ENCODE measurements at regions not wholly inside any gene's neighbourhood (a gene's known extent, or its start where the extent isn't known, plus 50 kb on each side); places are given as distances from the start of the nearest gene placed in this dataset.

- 93% methylated on average over 4 of the region's 4 CpGs for WGBS
- ATAC-seq, result no peak
These were observed 53.6 kb upstream of the AOAH start for GRCh38 chr7:36777855-36778254.

GRCh38 chr7:36777062-36777461 lies 52.8 kb upstream of the AOAH start:
- Histone ChIP-seq H3K4me3 (ENCODE audit: low read length) (no peak overlapping the region), H3K27me3 (ENCODE audit: control insufficient read depth, insufficient read depth) (no peaks in the 10 kb centered on the region), H3K4me1 (ENCODE audit: control insufficient read depth, insufficient read depth, low read length) (no peaks in the 10 kb centered on the region), H3K27ac (ENCODE audit: low read length) (no peak overlapping the region), H3K9me3 (ENCODE audit: control insufficient read depth, low read length) (no peaks in the 10 kb centered on the region)
- no peak for ATAC-seq
- WGBS, result 63% methylated on average over 7 of the region's 7 CpGs
- no peak for DNase-seq
- intact Hi-C loops (cut with DNase I), result no loop called here

More at GRCh38 chr7:36777855-36778254, 53.6 kb upstream of the AOAH start:
- intact Hi-C loops (cut with DNase I), result no loop called here
- no peak for DNase-seq
- Histone ChIP-seq H3K27me3 (ENCODE audit: control insufficient read depth, insufficient read depth) (no peaks in the 10 kb centered on the region), H3K27ac (ENCODE audit: low read length) (no peak overlapping the region), H3K4me3 (ENCODE audit: low read length) (no peak overlapping the region), H3K9me3 (ENCODE audit: control insufficient read depth, low read length) (no peaks in the 10 kb centered on the region), H3K4me1 (ENCODE audit: control insufficient read depth, insufficient read depth, low read length) (no peaks in the 10 kb centered on the region)

- H3K4me1 ChIP-seq (ENCODE audit: control insufficient read depth, insufficient read depth, low read length), result no peaks in the 10 kb centered on the region
- DNase-seq (no peak), ATAC-seq (no peak)
- no peaks in the 10 kb centered on the region for H3K9me3 ChIP-seq (ENCODE audit: control insufficient read depth, low read length)
- 87% methylated on average over 1 of the region's 1 CpG for WGBS
- H3K27me3 ChIP-seq (ENCODE audit: control insufficient read depth, insufficient read depth), result no peaks in the 10 kb centered on the region
- no peak overlapping the region for H3K4me3 ChIP-seq (ENCODE audit: low read length)
- no peak overlapping the region for H3K27ac ChIP-seq (ENCODE audit: low read length)
- intact Hi-C loops (cut with DNase I), result no loop called here
These were observed 51.4 kb upstream of the AOAH start for GRCh38 chr7:36775676-36776075.

- ATAC-seq (no peak), DNase-seq (no peak)
- H3K27me3 ChIP-seq (ENCODE audit: control insufficient read depth, insufficient read depth), result no peaks in the 10 kb centered on the region
- H3K4me1 ChIP-seq (ENCODE audit: control insufficient read depth, insufficient read depth, low read length), result no peaks in the 10 kb centered on the region
- 78% methylated on average over 1 of the region's 1 CpG for WGBS
- intact Hi-C loops (cut with DNase I), result no loop called here
- no peak overlapping the region for H3K27ac ChIP-seq (ENCODE audit: low read length)
- no peaks in the 10 kb centered on the region for H3K9me3 ChIP-seq (ENCODE audit: control insufficient read depth, low read length)
- no peak overlapping the region for H3K4me3 ChIP-seq (ENCODE audit: low read length)
These were observed 50.8 kb upstream of the AOAH start for GRCh38 chr7:36775061-36775620.
